IMR-90 (cell line): ENCODE measurements at regions not wholly inside any gene's neighbourhood (a gene's known extent, or its start where the extent isn't known, plus 50 kb on each side); places are given as distances from the start of the nearest gene placed in this dataset.

Experiments
- ATAC-seq: fragments of 200-7000 bp; cut with Tn5 transposase; 2 replicates; pipeline ENCODE4 v1.9.1; 2020; ENCODE audit warnings: low read depth, mild to moderate bottlenecking, moderate library complexity
- BruUV-seq: library from RNA; stranded (reverse); fragments of 400-500 nt; replicated peaks from 2 replicates; lab custom pipeline; 2021; lab: Mats Ljungman, UMichigan
- CTCF ChIA-PET: fragments of 300-600 bp; formaldehyde crosslinking; extraction: SDS; loops from one replicate; lab custom pipeline; 2021; ENCODE audit warnings: antibody characterized with exemption; lab: Yijun Ruan, JAX
- POLR2A ChIA-PET: fragments of 300-600 bp; sonication (Branson Sonifier 250); formaldehyde crosslinking; loops from one replicate; lab custom pipeline; 2022; ENCODE audit warnings: antibody characterized with exemption; ENCODE audit not compliant: unreplicated experiment; lab: Charles Lee
- DNase-seq: peaks from one replicate; pipeline ENCODE4 v3.0.0; 2013
- H2AFZ ChIP-seq: replicated peaks from 2 replicates; pipeline ENCODE3; 2013; ENCODE audit warnings: low read length, mild to moderate bottlenecking; ENCODE audit not compliant: poor library complexity
- H2AK5ac ChIP-seq: 2 replicates; pipeline ENCODE4 v1.6.1; 2013; ENCODE audit warnings: low read depth, low read length, inconsistent platforms
- H2AK9ac ChIP-seq: replicated peaks from 2 replicates; pipeline ENCODE3; 2013; ENCODE audit warnings: mild to moderate bottlenecking, low read depth, low read length, moderate library complexity; ENCODE audit not compliant: poor library complexity
- H2BK120ac ChIP-seq: 2 replicates; pipeline ENCODE4 v1.6.1; 2013; ENCODE audit warnings: low read depth, low read length, inconsistent platforms
- H2BK15ac ChIP-seq: 3 replicates; pipeline ENCODE4 v1.6.1; 2013; ENCODE audit warnings: low read depth, low read length, inconsistent platforms
- H2BK20ac ChIP-seq: 2 replicates; pipeline ENCODE4 v1.6.1; 2013; ENCODE audit warnings: low read depth, mild to moderate bottlenecking, inconsistent platforms, low read length, moderate library complexity
- H2BK5ac ChIP-seq: 2 replicates; pipeline ENCODE4 v1.6.1; 2013; ENCODE audit warnings: mild to moderate bottlenecking, low read depth, low read length, inconsistent platforms; ENCODE audit not compliant: poor library complexity, severe bottlenecking
- H3K14ac ChIP-seq: replicated peaks from 2 replicates; pipeline ENCODE4 v1.6.1; 2013; ENCODE audit warnings: low read depth, low read length, inconsistent platforms
- H3K18ac ChIP-seq: 2 replicates; pipeline ENCODE4 v1.6.1; 2013; ENCODE audit warnings: low read depth, low read length, control low read depth
- H3K23ac ChIP-seq: 2 replicates; pipeline ENCODE4 v1.6.1; 2013; ENCODE audit warnings: low read depth, low read length, inconsistent platforms
- H3K27ac ChIP-seq: 2 replicates; pipeline ENCODE4 v1.5.1; 2013; ENCODE audit warnings: mild to moderate bottlenecking, control low read depth, low read length; ENCODE audit not compliant: insufficient read depth
- H3K27me3 ChIP-seq: 2 replicates; pipeline ENCODE4 v1.6.1; 2013; ENCODE audit warnings: low read length; ENCODE audit not compliant: control insufficient read depth, insufficient read depth
- H3K36me3 ChIP-seq: 2 replicates; pipeline ENCODE4 v1.6.1; 2013; ENCODE audit warnings: low read length, mixed read lengths; ENCODE audit not compliant: control insufficient read depth, insufficient read depth
- H3K4ac ChIP-seq: 2 replicates; pipeline ENCODE4 v1.6.1; 2013; ENCODE audit warnings: low read depth, low read length, inconsistent platforms
- H3K4me1 ChIP-seq: 2 replicates; pipeline ENCODE4 v1.6.1; 2013; ENCODE audit warnings: low read length, mixed read lengths; ENCODE audit not compliant: control insufficient read depth, insufficient read depth
- H3K4me2 ChIP-seq: 2 replicates; pipeline ENCODE4 v1.6.1; 2013; ENCODE audit warnings: low read depth, mild to moderate bottlenecking, control low read depth, low read length, moderate library complexity
- H3K4me3 ChIP-seq: 2 replicates; pipeline ENCODE4 v1.5.1; 2013; ENCODE audit warnings: low read depth, mild to moderate bottlenecking, control low read depth, low read length, moderate library complexity; ENCODE audit not compliant: insufficient read depth
- H3K56ac ChIP-seq: 2 replicates; pipeline ENCODE4 v1.6.1; 2013; ENCODE audit warnings: low read length, inconsistent platforms; ENCODE audit not compliant: insufficient read depth; ENCODE audit errors: extremely low read depth
- H3K79me1 ChIP-seq, 2 experiments: 2 replicates each; pipeline ENCODE4 v1.6.1; 2013; ENCODE audit warnings: low read length in 2 of 2, inconsistent platforms in 1 of 2, low read depth in 1 of 2
- H3K9ac ChIP-seq: 2 replicates; pipeline ENCODE4 v1.6.1; 2013; ENCODE audit warnings: low read depth, low read length, control low read depth
- H3K9me1 ChIP-seq: 2 replicates; pipeline ENCODE4 v1.6.1; 2013; ENCODE audit warnings: low read length, inconsistent platforms; ENCODE audit not compliant: insufficient read depth
- H3K9me3 ChIP-seq: 2 replicates; pipeline ENCODE4 v1.6.1; 2013; ENCODE audit warnings: low read length; ENCODE audit not compliant: control insufficient read depth, insufficient read depth
- H4K20me1 ChIP-seq: 2 replicates; pipeline ENCODE4 v1.6.1; 2013; ENCODE audit warnings: low read length, inconsistent platforms; ENCODE audit not compliant: insufficient read depth
- H4K5ac ChIP-seq: 2 replicates; pipeline ENCODE4 v1.6.1; 2013; ENCODE audit warnings: mild to moderate bottlenecking, low read depth, low read length, control low read depth
- H4K8ac ChIP-seq, 2 experiments: 2 replicates each; pipeline ENCODE4 v1.6.1; 2013; ENCODE audit warnings: low read depth in 2 of 2, low read length in 2 of 2, control low read depth in 1 of 2, inconsistent platforms in 1 of 2
- H4K91ac ChIP-seq: 2 replicates; pipeline ENCODE4 v1.6.1; 2013; ENCODE audit warnings: low read depth, low read length, inconsistent platforms; ENCODE audit not compliant: insufficient read depth
- BHLHE40 ChIP-seq: fragments of 150-350 bp; IDR thresholded peaks from 2 replicates; pipeline ENCODE4 v1.6.1; 2016; ENCODE audit warnings: mild to moderate bottlenecking, low read depth, low read length
- CHD1 ChIP-seq: IDR thresholded peaks from 2 replicates; pipeline ENCODE4 v1.6.1; 2012; ENCODE audit warnings: low read depth, low read length, improper control_type of control experiment
- MXI1 ChIP-seq: IDR thresholded peaks from 2 replicates; pipeline ENCODE4 v1.6.1; 2012; ENCODE audit warnings: low read depth, mild to moderate bottlenecking, low read length, moderate library complexity, borderline replicate concordance
- dilution Hi-C: fragments of 300-500 bp; cut with HindIII; formaldehyde crosslinking; loops from one replicate; pipeline ENCODE4 v1.14.3; 2018; ENCODE audit warnings: low sequenced_read_pairs; ENCODE audit not compliant: unreplicated experiment
- in situ Hi-C: fragments of 300-500 bp; cut with MboI; formaldehyde crosslinking; loops from 3 replicates; pipeline ENCODE4 v1.14.3; 2019; ENCODE audit warnings: low sequenced_read_pairs, inconsistent platforms, mixed read lengths
- intact Hi-C: fragments of 100-400 bp; cut with micrococcal nuclease; formaldehyde crosslinking; loops from 2 replicates; pipeline ENCODE4 v1.10.0; 2022

DNA sequence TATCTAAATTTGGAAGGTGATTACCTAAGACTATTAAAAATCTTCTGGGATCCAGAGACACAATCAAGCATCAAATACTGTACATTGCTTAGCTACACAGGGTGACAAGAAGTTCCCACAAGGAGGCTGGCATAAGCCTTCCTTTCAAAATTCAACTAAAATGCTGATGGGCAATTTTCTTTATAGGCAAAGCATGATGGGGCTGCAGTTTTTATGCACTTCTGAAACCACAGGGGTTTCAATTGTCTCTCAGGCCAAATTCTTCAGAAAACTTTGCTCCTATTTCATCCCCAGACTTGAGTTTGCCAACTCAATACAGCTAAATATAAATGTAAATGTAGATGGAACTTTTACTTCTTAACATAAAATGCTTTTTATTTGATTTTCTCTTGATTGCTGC lies 241.6 kb downstream of the ZPLD1 start:
- Histone ChIP-seq H3K18ac (no peak overlapping the region), H2AK9ac (no peak overlapping the region), H3K23ac (no peak overlapping the region), H3K27me3 (no peaks in the 10 kb centered on the region; the same call in 1 of the 2 replicates), H3K56ac (no peak overlapping the region), H3K4me1 (no peaks in the 10 kb centered on the region), H2AK5ac (no peak overlapping the region), H3K27ac (no peak overlapping the region), H3K36me3 (no peaks in the 10 kb centered on the region), H4K8ac (no peak overlapping the region), H4K91ac (no peak overlapping the region), H2BK15ac (no peak overlapping the region), H3K14ac (no peak overlapping the region), H3K9me1 (no peaks in the 10 kb centered on the region), H3K4me2 (no peak overlapping the region), H4K20me1 (no peaks in the 10 kb centered on the region), H3K4me3 (no peak overlapping the region), H3K9ac (no peak overlapping the region), H2BK20ac (no peak overlapping the region), H2BK120ac (no peak overlapping the region), H3K79me1 (no peaks in the 10 kb centered on the region), H2AFZ (no peak overlapping the region), H3K4ac (no peak overlapping the region), H2BK5ac (no peak overlapping the region), H4K5ac (no peak overlapping the region), H3K9me3 (no peaks in the 10 kb centered on the region)
- no TSS peak for BruUV-seq
- intact Hi-C loops (no loop called here), dilution Hi-C loops (no loop called here), in situ Hi-C loops (no loop called here)
- TF ChIP-seq BHLHE40: no peak
- no peak for TF ChIP-seq CHD1
- no peak for TF ChIP-seq MXI1
- CTCF ChIA-PET: interaction anchor here (0.5 to 1.6 kb wide), 2 partner anchors 10 to 1315 kb away, joined by 3 to 4 read pairs; no protein-coding TSS in a partner anchor
- no peak for ATAC-seq
- POLR2A ChIA-PET: no interaction called here
- DNase-seq: no peak
